ENCODE measurements at regions not wholly inside any gene's neighbourhood (a gene's known extent, or its start where the extent isn't known, plus 50 kb on each side); places are given as distances from the start of the nearest gene placed in this dataset.

DNA sequence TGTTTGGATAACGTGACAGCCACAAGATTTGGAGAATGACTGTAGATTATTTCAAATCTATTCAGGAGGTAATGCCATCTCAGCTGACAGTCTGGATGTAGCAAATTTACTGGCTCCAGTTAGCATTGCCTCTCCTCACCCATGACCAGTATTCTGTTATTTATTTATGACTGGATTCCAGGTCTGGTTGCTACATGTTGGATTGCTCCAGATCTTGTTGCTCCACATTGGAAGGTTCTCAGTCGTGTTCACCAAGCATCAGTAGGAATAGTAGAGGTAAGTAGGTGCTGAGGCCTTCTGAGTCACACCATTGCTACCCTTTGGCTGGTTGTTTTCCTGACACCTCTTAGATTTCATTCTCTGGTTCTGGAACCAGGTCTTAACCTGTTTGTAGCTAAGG lies 69.5 kb upstream of the ELOVL5 start:
- DNase-seq (ENCODE audit: low spot score) = no peak
- TF ChIP-seq, protein P1, sequence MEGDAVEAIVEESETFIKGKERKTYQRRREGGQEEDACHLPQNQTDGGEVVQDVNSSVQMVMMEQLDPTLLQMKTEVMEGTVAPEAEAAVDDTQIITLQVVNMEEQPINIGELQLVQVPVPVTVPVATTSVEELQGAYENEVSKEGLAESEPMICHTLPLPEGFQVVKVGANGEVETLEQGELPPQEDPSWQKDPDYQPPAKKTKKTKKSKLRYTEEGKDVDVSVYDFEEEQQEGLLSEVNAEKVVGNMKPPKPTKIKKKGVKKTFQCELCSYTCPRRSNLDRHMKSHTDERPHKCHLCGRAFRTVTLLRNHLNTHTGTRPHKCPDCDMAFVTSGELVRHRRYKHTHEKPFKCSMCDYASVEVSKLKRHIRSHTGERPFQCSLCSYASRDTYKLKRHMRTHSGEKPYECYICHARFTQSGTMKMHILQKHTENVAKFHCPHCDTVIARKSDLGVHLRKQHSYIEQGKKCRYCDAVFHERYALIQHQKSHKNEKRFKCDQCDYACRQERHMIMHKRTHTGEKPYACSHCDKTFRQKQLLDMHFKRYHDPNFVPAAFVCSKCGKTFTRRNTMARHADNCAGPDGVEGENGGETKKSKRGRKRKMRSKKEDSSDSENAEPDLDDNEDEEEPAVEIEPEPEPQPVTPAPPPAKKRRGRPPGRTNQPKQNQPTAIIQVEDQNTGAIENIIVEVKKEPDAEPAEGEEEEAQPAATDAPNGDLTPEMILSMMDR (IDR thresholded peaks at IDR 0.05; ENCODE audit: borderline replicate concordance, control extremely low read depth, extremely low read depth, insufficient read depth, missing control alignments) = no peak
- in situ Hi-C loops (cut with MboI; ENCODE audit: low sequenced_read_pairs, unreplicated experiment) = no loop called here

GRCh38 chr6:53417141-53417540 lies 68.4 kb upstream of the ELOVL5 start:
- in situ Hi-C loops (cut with MboI; ENCODE audit: low sequenced_read_pairs, unreplicated experiment) = no loop called here
- TF ChIP-seq, protein P1 (IDR thresholded peaks at IDR 0.05; ENCODE audit: borderline replicate concordance, control extremely low read depth, extremely low read depth, insufficient read depth, missing control alignments) = no peak
- DNase-seq (ENCODE audit: low spot score) = no peak

DNA sequence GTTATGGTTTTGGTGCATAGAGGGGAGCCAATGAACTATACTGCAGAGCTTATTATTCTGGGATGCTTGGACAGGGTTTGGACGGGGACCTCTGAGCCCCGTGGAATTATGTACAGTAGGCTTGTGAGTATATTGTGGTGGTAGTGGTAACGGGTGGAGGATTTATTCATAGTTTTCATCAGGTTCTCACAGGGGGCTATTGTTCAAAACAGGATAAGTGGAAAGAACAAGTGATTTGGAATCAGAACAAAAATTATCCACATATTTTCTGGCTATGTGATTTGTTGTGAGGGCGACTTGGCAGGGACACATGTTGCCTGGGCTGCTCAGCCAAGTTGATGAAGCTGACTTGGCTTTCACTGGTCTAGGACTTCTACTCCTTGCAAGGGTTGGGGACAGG lies 64.6 kb upstream of the ELOVL5 start:
- in situ Hi-C loops (cut with MboI; ENCODE audit: low sequenced_read_pairs, unreplicated experiment) = no loop called here
- no peak for DNase-seq (ENCODE audit: low spot score)
- TF ChIP-seq, protein P1 (IDR thresholded peaks at IDR 0.05; ENCODE audit: borderline replicate concordance, control extremely low read depth, extremely low read depth, insufficient read depth, missing control alignments) = no peak

DNA sequence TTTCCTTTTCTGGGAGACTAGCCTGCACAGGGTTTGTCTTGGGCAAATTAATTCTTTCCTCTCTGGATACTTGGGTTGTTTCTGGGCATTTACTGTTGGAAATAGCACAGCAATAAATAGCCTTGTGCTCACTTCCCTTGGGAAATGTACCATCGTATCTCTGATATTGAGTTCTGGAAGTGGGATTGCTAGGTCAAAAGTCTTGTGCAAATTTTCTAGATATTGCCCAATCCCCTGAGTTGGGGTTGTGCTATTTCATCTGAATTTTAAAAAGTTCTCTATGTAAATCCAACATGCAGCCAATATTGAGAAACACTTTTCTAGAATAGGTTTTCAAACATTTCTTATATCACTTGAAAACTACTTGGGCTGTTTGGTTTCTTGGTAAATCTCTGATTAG lies 64.0 kb upstream of the ELOVL5 start:
- TF ChIP-seq, protein P1 (IDR thresholded peaks at IDR 0.05; ENCODE audit: borderline replicate concordance, control extremely low read depth, extremely low read depth, insufficient read depth, missing control alignments) = no peak
- in situ Hi-C loops (cut with MboI; ENCODE audit: low sequenced_read_pairs, unreplicated experiment) = no loop called here
- no peak for DNase-seq (ENCODE audit: low spot score)

DNA sequence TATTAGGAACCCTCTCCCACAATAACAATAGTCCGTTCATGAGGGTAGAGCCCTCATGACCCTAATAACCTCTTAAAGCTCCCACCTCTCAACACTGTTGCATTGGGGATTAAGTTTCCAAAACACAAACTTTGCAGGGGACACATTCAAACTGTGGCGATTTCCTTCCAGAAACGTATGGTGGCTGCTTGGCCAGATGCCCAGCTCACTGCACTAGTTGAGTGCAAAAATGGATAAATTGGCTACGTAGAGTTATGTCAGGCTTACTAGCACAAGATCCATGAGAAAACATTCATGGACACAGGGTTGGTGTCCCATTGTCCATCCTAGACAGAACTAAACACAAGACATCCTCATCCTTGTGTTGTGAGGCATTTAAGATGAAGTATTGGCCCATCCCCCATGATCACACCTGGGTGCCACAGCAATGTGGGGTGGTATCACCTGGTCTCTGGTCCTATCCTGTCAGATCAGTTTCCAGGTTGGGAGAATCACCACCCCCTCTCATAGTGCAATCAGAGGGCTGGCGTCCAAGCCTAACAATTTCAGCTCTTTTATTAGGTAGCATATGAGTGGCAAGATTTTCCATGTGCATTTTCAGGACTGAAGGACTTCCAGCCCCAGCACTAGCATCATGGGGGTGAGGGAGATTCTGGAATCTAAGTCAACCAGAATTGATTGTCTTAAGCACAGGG lies 63.4 kb upstream of the ELOVL5 start:
- no peak for DNase-seq (ENCODE audit: low spot score)
- in situ Hi-C loops (cut with MboI; ENCODE audit: low sequenced_read_pairs, unreplicated experiment) = no loop called here
- TF ChIP-seq, protein P1 (IDR thresholded peaks at IDR 0.05; ENCODE audit: borderline replicate concordance, control extremely low read depth, extremely low read depth, insufficient read depth, missing control alignments) = no peak

GRCh38 chr6:53411451-53411850 lies 62.7 kb upstream of the ELOVL5 start:
- no peak for DNase-seq (ENCODE audit: low spot score)
- in situ Hi-C loops (cut with MboI; ENCODE audit: low sequenced_read_pairs, unreplicated experiment) = no loop called here
- TF ChIP-seq, protein P1 (IDR thresholded peaks at IDR 0.05; ENCODE audit: borderline replicate concordance, control extremely low read depth, extremely low read depth, insufficient read depth, missing control alignments) = no peak
